ENCODE measurements at regions not wholly inside any gene's neighbourhood (a gene's known extent, or its start where the extent isn't known, plus 50 kb on each side); places are given as distances from the start of the nearest gene placed in this dataset.
A peak's percentile ranks its signal among the peaks of the same experiment; 100 is the strongest.

- Histone ChIP-seq H3K27ac (no peak overlapping the region), H3K36me3 (no peaks in the 10 kb centered on the region), H3K27me3 (no peaks in the 10 kb centered on the region), H3K4me3 (no peak overlapping the region), H3K9me3 (peaks cover 0 to 19% (median 0%) of the 10 kb centered on the region in 12 donors), H3K4me1 (no peaks in the 10 kb centered on the region)
- intact Hi-C loops (cut with DNase I) = no loop called here
- WGBS, 4 donors = 86 to 93% (median 90%) methylated on average over 5 of the region's 5 CpGs
- DNase-seq (no peak), ATAC-seq (no peak)
- TF ChIP-seq CTCF (IDR thresholded peaks at IDR 0.05) (no peak), POLR2A (IDR thresholded peaks at IDR 0.05) (no peak)
These were observed 122.4 kb upstream of the PGRMC2 start for GRCh38 chr4:128410037-128410436.

- 72 to 96% (median 85%) methylated on average over 2 of the region's 2 CpGs for WGBS, 4 donors
- Histone ChIP-seq H3K27me3 (no peaks in the 10 kb centered on the region), H3K27ac (no peak overlapping the region), H3K9me3 (peaks cover 0 to 22% (median 0%) of the 10 kb centered on the region in 12 donors), H3K4me3 (no peak overlapping the region), H3K4me1 (no peaks in the 10 kb centered on the region), H3K36me3 (no peaks in the 10 kb centered on the region)
- DNase-seq = peak in 1 of 5 donors; percentile 31
- intact Hi-C loops (cut with DNase I) = no loop called here
- no peak for ATAC-seq
- TF ChIP-seq CTCF (IDR thresholded peaks at IDR 0.05) (no peak), POLR2A (IDR thresholded peaks at IDR 0.05) (no peak)
These were observed 116.0 kb upstream of the PGRMC2 start for GRCh38 chr4:128403586-128403985.

GRCh38 chr4:128394778-128395177 is 107.2 kb upstream of the PGRMC2 start:
- H3K4me3 ChIP-seq = no peak overlapping the region
- peaks cover 0 to 18% (median 6%) of the 10 kb centered on the region in 12 donors for H3K4me1 ChIP-seq
- ATAC-seq (peak in 1 of 4 donors; percentile 41), DNase-seq (no peak)
- H3K27ac ChIP-seq = no peak overlapping the region
- no peaks in the 10 kb centered on the region for H3K27me3 ChIP-seq
- H3K9me3 ChIP-seq = no peaks in the 10 kb centered on the region
- TF ChIP-seq CTCF (IDR thresholded peaks at IDR 0.05) = no peak
- TF ChIP-seq POLR2A (IDR thresholded peaks at IDR 0.05) = no peak
- intact Hi-C loops (cut with DNase I) = no loop called here
- no peaks in the 10 kb centered on the region for H3K36me3 ChIP-seq
- 86 to 94% (median 88%) methylated on average over 4 of the region's 4 CpGs for WGBS, 4 donors

GRCh38 chr4:128393101-128393704 is 105.6 kb upstream of the PGRMC2 start:
- peaks cover 0 to 25% (median 11%) of the 10 kb centered on the region in 12 donors for H3K4me1 ChIP-seq

More at GRCh38 chr4:128393101-128393704, 105.6 kb upstream of the PGRMC2 start:
- Histone ChIP-seq H3K4me3 (peak overlapping the region in 1 of 12 donors; percentile 13), H3K36me3 (no peaks in the 10 kb centered on the region), H3K9me3 (no peaks in the 10 kb centered on the region), H3K27ac (peak overlapping the region; percentile 55 to 89 (median 70)), H3K27me3 (no peaks in the 10 kb centered on the region)
- DNase-seq (peak in 2 of 5 donors; percentile 37 to 38), ATAC-seq (peak; percentile 79 to 87 (median 84))
- intact Hi-C loops (cut with DNase I) = no loop called here
- 28 to 35% (median 31%) methylated on average over 6 of the region's 6 CpGs for WGBS, 4 donors
- TF ChIP-seq POLR2A (IDR thresholded peaks at IDR 0.05) (no peak), CTCF (IDR thresholded peaks at IDR 0.05) (no peak)

Measured in heart left ventricle (tissue), 16 donors.